Frontal cortex (tissue), 3 donors: ENCODE measurements at regions not wholly inside any gene's neighbourhood (a gene's known extent, or its start where the extent isn't known, plus 50 kb on each side); places are given as distances from the start of the nearest gene placed in this dataset.

Experiments
- DNase-seq, 2 donors: peaks; one replicate each; pipeline ENCODE4 v3.0.0; 2012; ENCODE audit warnings: low spot score in 2 of 2
- FAIRE-seq: peaks from 2 replicates; lab custom pipeline; 2012; peaks lifted over from hg19 to GRCh38; lab: Jason Lieb, UNC
- donor health status: control.
- donor health status: control.
- donor health status: control.

- DNase-seq (no peak), FAIRE-seq (no peak)
Observed at GRCh38 chr2:196337208-196337953, 166.0 kb upstream of the STK17B start.

- DNase-seq = no peak
- no peak for FAIRE-seq
Observed at GRCh38 chr2:196338440-196338839, 167.1 kb upstream of the STK17B start.

GRCh38 chr2:196341277-196341841, 170.0 kb upstream of the STK17B start:
- no peak for DNase-seq
- FAIRE-seq = no peak

GRCh38 chr2:196344397-196344796, 173.0 kb upstream of the STK17B start:
- FAIRE-seq (no peak), DNase-seq (no peak)

- DNase-seq = no peak
- FAIRE-seq = no peak
Observed at GRCh38 chr2:196353717-196354116, 182.3 kb upstream of the STK17B start.

- FAIRE-seq = no peak
- no peak for DNase-seq
Observed at GRCh38 chr2:196354186-196354585, 182.8 kb upstream of the STK17B start.

- DNase-seq (no peak), FAIRE-seq (no peak)
Observed at GRCh38 chr2:196356332-196356731, 185.0 kb upstream of the STK17B start.

GRCh38 chr2:196360650-196361049, 189.3 kb upstream of the STK17B start:
- FAIRE-seq (no peak), DNase-seq (no peak)

GRCh38 chr2:196361606-196362326, 190.4 kb upstream of the STK17B start:
- no peak for FAIRE-seq

GRCh38 chr2:196362973-196363549, 191.7 kb upstream of the STK17B start:
- FAIRE-seq = no peak

More at GRCh38 chr2:196361606-196362326, 190.4 kb upstream of the STK17B start:
- no peak for DNase-seq

GRCh38 chr2:196365145-196365544, 193.8 kb upstream of the STK17B start:
- FAIRE-seq = no peak
- DNase-seq = no peak

More at GRCh38 chr2:196362973-196363549, 191.7 kb upstream of the STK17B start:
- DNase-seq = no peak

GRCh38 chr2:196365923-196366322, 194.5 kb upstream of the STK17B start:
- FAIRE-seq (no peak), DNase-seq (no peak)

GRCh38 chr2:196367633-196368032, 196.3 kb upstream of the STK17B start:
- DNase-seq (no peak), FAIRE-seq (no peak)

- FAIRE-seq (no peak), DNase-seq (no peak)
Observed at GRCh38 chr2:196368546-196369225, 197.3 kb upstream of the STK17B start.

GRCh38 chr2:196369967-196370366, 198.6 kb upstream of the STK17B start:
- DNase-seq (no peak), FAIRE-seq (no peak)

GRCh38 chr2:196370381-196370780, 199.0 kb upstream of the STK17B start:
- no peak for DNase-seq
- FAIRE-seq = no peak

GRCh38 chr2:196372276-196372809, 201.0 kb upstream of the STK17B start:
- DNase-seq = no peak
- FAIRE-seq = no peak

- FAIRE-seq (no peak), DNase-seq (no peak)
Observed at GRCh38 chr2:196372811-196373664, 201.7 kb upstream of the STK17B start.
